GM19351 (cell line): ENCODE measurements at regions not wholly inside any gene's neighbourhood (a gene's known extent, or its start where the extent isn't known, plus 50 kb on each side); places are given as distances from the start of the nearest gene placed in this dataset.

ENCODE experiments used
- ATAC-seq: cut with Tn5 transposase; IDR thresholded peaks from one replicate; pipeline ENCODE4 v1.9.1; 2021; ENCODE audit warnings: mild to moderate bottlenecking, moderate library complexity; ENCODE audit not compliant: unreplicated experiment

DNA sequence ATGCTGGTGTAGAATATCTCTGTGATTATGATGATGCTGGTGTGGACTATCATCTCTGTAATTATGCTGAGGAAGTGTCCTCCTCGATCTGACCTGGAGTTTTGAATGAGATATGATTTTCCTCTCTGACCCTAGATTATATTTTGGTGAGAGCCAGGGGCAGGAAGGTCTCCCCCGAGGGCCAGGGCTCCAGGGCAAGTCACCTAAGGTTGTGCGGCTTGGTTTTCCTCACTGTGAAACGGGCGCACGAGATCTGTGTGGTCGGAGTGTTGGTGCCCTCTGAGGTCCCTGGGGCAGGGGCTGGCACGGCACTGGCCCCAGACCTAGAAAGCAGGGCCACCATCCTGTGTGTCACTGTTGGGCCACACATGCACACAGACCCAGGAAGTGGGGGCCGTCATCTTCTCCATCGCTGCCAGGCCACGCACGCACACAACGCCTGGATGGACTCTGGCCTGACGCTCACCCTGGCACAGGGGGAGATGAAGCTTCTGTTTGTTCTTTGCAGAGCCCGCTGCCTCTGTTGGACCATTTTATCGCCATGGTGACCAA lies 67.7 kb upstream of the ZNF469 start:
- no peak for ATAC-seq

DNA sequence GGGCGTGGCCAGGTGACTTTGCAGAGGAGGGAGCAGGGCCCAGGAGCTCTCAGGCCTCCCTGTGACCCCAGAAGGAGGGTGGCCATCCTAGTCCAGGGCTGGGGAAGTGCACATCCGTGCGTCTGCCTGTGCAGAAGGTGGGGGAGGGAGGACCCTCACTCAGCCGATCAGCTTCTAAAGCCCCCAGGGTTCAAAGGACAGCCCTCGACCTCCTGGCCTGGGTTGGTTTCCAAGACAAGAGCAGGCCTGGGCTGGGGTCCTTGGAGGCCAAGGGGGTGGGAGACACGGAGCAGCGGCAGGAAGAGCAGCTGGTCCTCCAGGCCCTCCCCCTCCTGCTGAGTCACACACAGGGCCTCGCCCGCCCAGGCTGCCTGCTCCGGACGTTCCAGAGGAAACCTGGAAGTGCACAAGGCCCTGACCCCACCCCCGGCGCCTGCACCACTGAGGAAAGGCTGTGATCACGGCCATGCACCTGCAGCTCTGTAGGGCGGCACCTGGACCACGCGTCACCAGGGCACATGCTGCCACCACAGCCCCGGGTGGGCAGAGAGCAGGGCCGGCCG lies 67.1 kb upstream of the ZNF469 start:
- ATAC-seq: no peak

DNA sequence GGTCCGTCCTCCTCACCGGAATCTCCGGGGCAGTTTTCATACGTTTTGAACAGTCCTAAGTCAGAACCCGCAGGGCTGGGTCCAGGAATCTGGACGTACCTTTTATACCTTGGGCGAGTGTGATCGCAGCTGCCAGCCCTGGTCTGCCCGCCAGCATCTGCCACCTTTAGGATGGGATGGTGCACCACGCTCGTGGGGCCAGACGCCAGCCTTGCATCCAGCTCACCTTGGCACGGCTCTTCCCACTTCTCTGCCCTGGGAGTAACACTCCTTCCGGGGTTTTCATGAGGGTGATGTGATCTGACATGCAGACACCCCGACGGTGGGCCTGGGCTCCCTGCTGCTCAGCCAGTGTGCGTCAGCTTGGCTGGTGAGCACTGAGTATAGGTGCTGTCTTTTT lies 66.6 kb upstream of the ZNF469 start:
- no peak for ATAC-seq

DNA sequence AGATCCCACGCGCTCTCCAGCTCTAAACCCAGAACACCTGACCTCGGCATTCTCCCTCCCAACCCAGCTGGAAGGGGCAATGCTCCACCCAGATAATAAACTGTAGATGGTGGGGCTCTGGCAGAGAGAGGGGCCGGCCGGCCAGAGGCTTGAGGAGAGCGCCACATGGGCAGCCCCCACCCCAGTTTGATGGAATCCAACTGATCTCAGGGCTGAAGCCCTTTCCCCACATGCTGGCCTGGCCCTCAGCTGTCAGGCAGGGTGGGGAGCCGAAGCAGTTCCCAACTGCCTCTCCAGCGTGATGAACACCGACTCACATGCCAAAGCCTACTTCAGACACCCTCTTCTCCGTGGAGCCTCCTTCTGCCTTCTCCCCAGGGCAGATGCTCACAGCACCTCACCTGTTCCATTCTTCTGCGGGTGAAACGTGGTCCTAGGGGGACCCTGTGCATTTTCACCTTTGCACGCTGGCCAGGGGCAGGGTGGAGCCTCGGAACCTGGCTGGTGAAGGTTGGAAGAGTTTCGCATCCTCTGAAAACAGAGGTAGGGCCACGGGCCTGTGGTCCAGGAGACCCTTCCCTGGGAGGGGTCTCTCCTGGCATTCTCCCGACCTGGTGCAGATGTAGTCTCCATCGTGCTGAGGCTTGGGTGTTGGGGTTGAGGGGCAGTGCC lies 65.7 kb upstream of the ZNF469 start:
- ATAC-seq: no peak

DNA sequence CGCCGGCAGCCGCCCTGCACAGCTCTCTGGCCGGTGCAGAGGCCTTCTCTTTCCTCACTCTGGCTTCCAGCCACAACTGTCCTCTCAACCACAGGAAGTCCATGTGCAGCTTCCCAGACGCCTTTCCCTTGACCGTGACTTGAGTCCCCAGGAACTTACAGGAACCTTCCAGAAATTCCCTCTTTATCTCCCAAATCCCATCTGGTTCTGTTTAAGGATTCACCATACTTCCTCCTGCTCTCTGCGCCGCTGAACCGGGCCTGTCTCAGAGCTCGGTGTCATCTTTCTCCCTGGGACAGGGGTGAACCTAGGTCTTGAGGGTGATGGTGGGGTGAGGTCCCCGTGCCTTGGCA lies 65.2 kb upstream of the ZNF469 start:
- no peak for ATAC-seq

DNA sequence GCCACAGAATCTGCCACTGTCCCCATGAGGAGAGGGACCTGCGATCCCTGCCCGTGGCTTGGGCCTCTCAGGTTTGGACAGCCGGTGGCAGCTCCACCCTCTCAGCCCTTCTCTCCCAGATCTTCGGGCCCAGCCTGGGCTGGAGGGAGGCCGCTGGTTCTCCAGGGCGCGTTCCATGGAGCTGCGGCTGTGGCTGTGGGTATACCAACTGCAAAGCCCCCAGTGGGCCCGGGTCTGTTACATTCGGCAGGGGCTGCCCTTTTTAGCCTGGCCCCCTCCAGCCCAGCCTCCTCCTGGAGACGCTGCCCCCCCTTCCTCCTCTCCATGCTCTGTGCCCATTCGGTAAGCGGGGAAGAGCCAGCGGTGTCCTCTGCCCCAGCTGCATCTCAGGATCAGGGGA lies 64.7 kb upstream of the ZNF469 start:
- no peak for ATAC-seq

DNA sequence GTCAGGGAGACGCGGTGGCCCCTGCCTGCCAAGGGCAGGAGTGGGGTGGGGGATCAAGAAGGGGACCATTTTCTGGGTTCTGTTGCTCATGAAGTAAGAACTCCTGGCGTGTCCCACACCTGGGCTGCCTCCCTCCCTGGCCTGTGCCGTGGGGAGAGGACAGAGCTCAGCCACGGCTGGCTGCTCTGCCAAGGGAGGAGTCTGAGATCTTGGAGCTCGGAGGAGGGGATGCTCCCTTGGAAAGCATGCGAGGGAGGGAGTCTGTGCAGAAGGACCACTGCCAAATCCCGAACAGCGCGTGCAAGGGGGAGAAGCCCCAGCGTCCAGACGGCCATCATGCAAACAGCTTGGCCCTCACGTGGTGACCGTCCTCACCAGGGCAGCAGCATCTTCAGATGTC lies 64.2 kb upstream of the ZNF469 start:
- ATAC-seq: no peak

DNA sequence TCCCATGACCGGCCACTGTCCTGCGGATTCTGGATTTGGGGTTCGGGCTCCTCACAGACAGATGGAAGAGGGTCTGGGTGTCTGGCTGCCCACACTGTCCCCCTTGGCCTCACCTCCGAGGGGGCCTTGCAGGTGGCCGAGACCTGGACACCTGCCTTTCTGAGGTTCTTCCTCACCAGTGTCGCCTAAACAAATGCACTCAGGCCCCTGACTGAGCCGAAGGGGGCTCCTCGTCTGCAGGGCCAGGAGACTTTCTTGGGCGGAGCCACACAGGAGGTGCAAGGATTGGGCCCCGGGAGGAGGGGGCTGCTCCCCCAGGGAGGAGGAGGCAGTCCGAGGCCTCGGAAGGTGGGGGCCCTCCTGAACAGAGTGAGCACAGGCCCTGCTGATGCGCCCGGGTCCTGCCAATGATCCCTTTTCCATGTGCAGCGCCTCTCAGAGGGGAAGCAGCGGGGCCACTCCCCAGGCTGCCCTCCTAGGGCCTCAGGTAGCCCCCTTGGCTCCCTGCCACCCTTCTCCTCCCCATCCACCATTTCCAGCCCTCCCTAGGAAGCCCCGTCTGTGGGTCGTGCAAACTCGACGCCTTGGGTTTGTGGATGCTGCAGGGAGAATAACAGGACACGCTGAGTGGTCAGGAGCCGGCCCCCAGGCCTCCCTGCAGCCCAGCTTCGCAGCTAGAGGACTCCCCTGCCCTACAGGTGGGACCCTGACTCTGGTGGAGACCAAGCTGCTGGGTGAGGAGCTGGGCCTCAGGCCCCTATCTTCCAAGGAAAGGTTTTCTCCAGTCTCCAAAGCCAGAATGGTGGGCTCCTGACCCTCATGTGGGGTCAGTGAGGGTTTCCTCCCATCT lies 63.4 kb upstream of the ZNF469 start:
- ATAC-seq: no peak

DNA sequence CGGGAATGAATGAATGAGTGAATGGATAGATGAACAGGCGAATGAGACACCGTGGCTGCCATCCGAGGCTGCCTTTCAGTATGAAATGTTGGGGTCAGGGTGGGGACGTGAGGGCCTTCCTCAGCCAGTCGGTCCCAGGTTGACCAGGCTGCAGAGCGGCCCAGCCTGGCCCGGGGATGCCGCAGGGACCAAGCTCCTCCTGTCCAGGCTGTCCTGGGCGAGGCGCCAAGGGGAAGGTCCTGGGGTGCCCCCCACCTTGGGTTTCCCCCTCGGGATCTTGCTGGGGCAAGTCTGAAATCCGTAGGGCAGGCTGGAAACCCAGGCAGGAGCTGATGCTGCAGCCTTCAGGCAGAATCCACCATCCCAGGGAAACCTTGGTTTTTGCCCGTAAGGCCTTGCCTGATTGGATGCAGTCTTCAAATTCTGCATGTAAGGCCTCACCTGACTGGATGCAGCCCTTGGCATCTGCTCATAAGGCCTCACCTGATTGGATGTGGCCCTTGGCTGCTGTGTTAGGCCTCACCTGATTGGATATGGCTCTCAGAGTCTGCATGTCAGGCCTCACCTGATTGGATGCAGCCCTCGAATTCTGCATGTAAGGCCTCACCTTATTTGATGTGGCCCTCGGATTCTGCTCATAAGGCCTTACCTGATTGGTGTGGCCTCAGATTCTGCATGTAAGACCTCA lies 61.7 kb upstream of the ZNF469 start:
- no peak for ATAC-seq

DNA sequence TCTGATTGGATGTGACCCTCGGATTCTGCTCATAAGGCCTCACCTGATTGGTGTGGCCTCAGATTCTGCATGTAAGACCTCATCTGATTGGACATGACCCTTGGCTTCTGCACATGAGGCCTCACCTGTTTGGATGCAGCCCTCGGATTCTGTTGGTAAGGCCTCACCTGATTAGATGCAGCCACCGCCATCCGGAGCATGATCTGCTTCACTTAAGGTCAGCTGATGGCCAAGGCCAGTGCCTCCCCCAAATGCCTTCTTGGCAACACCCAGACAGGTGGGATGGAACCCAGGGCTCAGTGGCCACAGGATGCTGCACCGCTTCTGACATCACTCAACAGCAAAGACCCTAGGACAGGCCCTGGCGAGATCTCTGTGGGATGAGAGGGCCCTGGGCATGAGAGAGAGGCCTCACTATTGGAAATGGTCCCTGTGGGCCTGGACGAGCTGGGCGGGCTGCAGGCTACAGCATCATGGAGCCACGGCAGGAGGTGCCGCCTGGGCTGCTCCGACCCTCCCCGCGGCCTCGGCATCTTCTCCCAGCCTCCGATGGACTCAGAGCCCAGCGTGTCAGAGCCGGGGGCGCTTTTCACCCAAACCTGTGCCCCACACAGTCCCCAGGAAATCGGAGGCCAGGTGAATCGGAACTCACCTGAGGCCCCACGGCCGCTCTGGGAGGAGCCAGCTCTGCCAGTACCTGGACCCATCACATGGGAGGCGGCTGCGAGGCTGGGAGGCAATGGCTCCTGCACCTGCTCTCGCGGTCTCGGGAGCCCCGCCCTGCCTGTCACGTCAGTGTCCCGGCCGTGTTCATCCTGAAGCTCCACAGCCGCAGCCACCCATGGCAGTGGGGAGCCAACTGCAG lies 60.9 kb upstream of the ZNF469 start:
- no peak for ATAC-seq

DNA sequence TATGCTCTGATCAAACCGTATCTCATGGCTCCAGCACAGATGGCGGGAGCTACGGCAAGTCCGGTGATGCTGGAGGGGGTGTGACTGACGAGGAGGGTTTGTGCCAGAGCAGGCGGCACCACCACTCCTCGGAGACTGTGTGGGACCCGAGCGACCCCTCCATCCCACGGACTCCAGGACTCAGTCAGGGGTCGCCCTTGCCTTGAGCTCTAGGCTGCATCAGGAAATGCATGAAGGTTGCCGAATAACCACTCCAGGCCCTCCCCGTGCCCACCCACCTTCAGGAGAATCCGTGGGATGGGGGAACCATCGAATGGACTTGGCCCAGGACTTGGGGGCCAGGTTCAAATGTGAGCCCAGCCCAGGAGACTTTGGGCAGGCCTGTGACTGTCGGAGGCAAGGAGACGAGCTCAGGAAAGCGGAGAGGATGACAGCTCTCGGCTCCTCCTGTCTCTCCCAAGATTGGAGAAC lies 60.2 kb upstream of the ZNF469 start:
- no peak for ATAC-seq

DNA sequence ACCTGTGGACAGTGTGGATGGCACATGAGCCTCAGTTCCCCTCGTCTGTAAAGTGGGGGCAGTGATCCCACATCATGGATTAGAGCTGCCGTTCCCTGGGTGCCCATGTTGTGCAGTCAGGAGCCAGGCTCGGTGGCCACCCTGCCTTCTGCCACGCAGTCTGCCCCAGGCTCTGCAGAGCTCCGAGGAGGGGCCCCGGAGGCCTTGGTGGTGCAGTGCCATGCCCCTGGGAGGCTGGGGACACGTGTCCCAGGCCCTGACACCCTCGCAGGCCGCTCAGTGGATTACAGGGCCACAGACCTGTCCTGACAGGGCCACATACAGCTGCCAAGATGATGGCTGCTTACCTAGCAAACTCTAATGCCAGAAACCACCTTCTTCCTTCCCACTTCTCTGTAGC lies 59.7 kb upstream of the ZNF469 start:
- no peak for ATAC-seq

DNA sequence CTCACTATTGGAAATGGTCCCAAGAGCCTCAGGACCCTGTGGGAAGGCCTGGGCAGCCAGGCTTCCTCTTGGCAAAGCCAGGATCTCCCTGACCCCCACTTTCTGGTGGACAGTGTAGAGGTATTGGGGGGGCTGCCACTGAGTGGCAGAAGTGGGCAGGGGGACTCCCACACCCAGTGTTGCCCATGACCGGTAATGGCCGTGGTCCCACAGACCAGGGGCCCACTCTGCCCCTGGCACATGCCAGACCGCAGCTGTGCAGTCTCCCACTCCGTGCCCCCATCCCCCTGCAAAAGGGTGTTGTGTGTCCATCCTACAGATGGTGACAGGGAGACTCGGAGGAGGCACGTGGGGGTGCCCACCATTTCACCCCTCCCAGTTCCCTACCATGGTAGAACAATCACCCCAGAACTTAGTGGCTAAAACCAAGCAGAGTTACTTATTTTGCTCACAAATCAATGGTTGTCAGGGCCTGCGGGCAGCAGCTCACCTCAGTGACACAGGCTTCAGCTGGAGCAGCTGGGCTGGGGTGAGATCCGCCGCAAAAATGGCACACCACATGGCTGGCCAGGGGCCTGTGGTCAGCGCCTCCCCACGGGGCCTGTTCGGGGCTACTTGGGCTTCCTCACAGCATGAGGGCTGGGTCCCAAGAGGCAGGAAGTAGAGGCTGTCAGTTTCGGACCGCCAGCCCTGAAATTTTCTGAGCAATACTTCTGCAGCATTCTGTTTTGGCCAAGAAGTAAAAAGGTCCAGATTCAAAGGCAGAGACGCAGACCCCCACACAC lies 59.0 kb upstream of the ZNF469 start:
- ATAC-seq: no peak

DNA sequence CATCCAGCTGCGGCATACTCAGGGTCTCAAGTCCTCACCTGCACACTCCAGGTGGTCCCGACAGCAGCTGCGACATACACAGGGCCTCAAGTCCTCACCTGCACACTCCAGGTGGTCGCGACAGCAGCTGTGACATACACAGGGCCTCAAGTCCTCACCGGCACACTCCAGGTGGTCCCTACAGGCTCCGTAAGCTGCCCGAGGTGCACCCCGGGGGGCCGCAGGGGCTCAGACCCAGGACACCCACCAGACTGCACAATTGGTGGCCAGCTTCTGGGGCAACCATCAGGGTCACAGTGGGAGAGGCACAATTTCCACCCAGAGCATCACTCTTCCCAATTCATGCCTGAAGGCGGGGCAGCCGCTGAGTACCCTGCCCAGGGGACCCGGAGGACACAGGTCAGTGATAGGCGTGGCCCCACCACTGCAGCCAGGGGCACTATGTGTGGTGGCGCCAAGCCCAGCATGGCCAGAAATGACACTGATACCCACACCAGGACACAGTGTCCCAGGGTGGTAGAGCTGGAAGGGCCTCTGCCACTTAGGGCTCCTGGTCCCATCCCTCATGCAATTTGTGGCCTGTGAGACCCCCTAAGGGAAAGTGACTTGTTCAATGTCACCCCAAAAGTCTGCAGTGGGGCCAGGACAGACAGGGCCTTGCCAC lies 57.5 kb upstream of the ZNF469 start:
- ATAC-seq: no peak

DNA sequence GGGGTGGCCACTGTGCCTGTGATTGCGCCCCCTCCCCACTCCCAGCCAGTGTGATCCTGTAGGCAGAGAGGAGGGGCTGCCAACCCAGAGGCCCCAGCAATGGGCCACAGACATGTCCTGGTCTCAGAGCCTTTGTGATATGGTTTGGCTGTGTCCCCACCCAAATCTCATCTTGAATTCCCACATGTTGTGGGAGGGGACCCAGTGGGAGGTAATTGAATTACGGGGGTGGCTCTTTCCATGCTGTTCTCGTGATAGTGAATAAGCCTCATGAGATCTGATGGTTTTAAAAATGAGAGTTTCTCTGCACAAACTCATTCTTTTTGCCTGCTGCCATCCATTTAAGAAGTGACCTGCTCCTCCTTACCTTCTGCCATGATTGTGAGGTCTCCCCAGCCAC lies 56.8 kb upstream of the ZNF469 start:
- ATAC-seq: no peak

DNA sequence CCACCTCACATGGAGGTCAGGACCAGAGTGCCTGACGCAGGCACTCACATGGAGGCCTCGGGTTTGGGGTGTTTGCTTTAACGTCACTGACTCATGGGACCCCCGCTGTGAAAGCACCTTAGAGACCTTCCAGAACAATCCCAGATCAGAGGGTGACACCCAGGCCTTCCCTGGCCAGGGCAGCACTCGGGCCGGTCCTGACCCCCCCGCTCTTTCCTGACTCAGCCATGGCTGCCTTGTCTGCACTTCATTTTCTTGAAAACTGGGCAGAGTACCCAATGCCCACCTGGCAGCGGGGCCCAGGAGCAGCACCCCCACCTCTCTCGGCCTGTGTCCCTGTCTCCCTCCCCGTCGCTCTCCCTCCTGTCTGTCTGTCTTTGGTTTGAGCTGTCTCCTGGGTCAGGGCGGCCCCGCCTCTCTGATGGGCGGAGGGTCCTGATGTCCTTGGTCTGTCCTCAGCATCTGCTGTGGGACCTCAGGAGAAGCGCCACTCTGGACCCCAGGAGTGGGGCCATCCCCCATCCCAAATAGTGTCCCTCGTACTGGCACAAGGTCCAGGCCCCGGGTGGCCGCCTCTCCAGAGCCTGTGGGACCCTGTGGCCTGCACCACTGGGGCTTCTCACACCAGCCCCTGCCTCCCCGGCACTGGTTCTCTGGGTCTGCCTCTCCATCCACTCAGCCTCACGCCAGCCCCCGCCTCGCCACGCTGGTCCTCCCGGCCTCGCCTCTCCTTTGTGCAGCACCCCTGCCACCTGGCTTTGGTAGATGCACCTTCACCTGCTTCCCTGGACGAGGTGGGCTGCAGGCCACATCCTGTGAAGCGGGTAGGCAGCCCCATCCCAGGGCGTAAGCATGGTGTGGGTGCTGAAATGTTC lies 55.9 kb upstream of the ZNF469 start:
- ATAC-seq: no peak

DNA sequence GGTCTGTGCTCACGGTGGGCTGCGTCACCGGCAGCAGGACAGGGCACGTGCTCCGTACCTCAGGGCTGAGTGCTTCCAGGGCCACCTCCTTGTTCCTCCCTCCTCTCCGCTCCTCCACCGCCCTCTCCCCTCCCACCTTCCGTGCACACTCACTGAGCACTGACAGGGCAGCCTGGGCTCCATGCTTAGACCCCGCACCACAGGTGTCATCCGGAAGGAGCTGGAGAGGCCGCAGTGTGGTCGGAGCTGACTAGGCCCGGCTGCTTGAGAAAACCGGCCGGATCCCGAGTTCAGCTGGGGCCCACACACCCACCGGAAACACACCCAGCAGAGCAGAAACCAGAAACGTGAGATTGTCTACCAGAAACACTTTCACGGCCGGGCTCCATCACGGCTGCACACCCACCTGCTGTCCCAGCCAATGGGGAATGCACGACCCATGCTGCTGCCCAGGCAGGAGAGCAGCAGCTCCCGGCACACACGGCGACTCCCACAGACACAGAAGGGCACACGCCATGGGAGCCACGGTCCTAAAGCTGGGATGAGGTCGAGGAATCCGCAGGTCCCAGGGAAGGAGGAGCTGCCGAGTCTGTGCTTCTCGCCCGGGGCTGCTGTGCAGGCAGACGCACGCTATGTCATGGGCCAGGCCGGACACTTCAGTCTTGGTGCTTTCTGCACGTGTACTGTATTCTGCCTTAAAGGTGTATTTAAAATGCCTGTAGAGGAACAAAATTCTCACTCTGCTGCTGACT lies 55.0 kb upstream of the ZNF469 start:
- ATAC-seq: no peak
